GM21390 (cell line): ENCODE measurements at regions not wholly inside any gene's neighbourhood (a gene's known extent, or its start where the extent isn't known, plus 50 kb on each side); places are given as distances from the start of the nearest gene placed in this dataset.
"Not testable (repeated sequence)": the region's sequence is repeated elsewhere in the genome, so short reads cannot be mapped to it uniquely, and the experiment has no call there.

Experiments used
- ATAC-seq: cut with Tn5 transposase; IDR thresholded peaks from one replicate; pipeline ENCODE4 v1.9.1; 2021; ENCODE audit not compliant: unreplicated experiment

DNA sequence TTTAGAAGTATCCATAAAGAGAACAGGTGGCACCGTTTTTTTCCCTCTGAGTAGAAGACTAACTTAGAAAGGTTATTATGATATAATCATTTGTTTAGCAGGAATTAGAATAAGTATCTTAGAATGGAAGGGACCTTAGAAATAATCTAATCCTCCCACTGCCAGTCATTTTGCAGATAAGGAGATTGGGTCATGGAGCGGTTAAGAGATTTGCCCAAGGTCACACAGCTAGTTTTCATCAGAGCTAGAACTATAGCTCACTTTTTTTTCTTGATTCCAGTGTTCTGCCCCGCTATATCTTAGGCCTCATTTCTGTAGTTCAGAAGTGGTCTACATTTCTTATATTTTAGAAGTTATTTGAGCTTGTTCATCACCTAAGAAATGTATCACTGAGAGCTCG is 139.6 kb downstream of the PRL start:
- ATAC-seq, result no peak

DNA sequence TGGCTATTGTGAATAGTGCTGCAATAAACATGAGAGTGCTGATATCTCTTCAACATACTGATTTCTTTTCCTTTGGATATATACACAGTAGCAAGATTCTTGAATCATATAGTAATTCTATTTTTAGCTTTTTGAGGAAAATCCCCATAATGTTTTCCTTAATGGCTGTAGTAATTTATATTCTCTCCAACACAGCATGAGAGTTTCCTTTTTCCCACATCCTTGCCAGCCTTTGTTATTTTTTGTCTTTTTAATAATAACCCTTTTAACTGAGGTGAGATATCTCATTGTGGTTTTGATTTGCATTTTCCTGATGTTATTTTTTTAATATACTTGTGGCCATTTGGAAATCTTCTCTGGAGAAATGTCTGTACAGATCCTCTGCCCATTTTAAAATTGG is 132.6 kb downstream of the PRL start:
- no peak for ATAC-seq

DNA sequence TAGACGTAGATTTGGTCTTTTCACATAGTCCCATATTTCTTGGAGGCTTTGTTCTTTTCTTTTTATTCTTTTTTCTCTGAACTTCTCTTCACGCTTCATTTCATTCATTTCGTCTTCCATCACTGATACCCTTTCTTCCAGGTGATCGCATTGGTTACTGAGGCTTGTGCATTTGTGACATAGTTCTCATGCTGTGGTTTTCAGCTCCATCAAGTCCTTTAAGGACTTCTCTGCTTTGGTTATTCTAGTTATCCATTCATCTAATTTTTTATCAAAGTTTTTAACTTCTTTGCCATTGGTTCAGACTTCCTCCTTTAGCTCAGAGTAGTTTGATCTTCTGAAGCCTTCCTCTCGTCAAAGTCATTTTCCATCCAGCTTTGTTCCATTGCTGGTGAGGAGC is 125.8 kb downstream of the PRL start:
- not testable (repeated sequence) for ATAC-seq

DNA sequence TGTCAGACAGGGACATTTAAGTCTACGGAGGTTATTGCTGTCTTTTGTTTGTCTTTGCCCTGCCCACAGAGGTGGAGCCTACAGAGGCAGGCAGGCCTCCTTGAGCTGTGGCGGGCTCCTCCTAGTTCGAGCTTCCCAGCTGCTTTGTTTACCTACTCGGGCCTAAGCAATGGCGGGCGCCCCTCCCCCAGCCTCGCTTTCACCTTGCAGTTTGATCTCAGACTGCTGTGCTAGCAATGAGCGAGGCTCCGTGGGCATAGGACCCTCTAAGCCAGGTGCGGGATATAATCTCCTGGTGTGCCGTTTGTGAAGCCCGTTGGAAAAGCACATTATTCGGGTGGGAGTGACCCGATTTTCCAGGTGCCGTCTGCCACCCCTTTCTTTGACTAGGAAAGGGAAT is 125.0 kb downstream of the PRL start:
- not testable (repeated sequence) for ATAC-seq

DNA sequence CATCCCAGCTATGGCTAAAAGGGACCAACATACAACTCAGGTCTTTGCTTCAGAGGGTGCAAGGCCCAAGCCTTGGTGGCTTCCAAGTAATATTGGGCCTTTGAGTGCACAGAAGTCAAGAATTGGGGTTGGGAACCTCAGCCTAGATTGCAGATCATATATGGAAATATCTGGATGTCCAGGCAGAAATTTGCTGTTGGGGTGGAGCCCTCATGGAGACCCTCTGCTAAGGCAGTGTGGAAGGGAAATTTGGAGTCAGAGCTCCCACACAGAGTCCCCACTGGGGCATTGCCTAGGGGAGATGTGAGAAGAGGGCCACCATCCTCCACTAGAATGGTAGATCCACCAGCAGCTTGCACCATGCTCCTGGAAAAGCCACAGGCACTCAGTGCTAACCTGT is 123.5 kb downstream of the PRL start:
- no peak for ATAC-seq

DNA sequence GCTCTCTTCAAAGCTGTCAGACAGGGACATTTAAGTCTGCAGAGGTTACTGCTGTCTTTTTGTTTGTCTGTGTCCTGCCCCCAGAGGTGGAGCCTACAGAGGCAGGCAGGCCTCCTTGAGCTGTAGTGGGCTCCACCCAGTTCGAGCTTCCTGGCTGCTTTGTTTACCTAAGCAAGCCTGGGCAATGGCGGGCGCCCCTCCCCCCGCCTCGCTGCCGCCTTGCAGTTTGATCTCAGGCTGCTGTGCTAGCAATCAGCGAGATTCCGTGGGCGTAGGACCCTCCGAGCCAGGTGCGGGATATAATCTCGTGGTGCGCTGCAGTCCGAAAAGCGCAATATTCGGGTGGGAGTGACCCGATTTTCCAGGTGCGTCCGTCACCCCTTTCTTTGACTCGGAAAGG is 116.6 kb downstream of the PRL start:
- ATAC-seq, result not testable (repeated sequence)

DNA sequence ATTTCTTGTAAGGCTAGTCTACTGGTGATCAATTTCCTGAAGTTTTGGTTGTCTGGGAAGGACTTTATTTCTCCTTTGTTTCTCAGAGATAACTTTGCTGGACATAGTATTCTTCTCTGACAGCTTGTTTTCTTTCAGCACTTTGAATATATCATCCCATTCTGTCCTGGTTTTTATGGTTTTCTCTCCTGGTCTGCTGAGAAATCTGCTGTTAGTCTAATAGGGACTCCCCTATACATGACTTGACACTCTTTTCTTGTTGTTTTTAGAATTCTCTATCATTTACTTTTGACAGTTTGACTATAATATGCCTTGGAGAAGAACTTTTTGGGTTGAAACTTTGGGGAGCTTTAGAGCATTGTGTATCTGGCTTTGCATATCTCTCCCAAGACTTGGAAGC is 112.5 kb downstream of the PRL start:
- no peak for ATAC-seq

DNA sequence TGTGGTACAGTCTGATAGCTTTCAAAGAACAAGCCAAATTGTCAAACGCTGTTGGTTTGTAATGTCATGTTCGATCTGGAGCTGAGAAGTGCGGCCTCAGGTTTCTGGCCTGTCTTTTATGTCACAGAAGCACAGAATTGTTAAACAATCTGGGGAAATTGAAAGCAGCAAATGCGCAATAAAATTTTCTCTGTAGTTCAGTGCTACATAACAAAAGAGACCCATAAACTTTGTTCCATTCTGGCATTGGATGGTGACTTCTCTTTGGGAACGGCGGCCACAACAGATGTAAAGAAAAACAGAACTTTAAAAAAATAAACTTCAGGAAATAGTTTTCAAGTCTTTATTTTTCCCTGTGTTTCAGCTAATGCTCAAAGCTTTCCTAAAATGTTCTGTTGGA is 106.9 kb downstream of the PRL start:
- no peak for ATAC-seq

DNA sequence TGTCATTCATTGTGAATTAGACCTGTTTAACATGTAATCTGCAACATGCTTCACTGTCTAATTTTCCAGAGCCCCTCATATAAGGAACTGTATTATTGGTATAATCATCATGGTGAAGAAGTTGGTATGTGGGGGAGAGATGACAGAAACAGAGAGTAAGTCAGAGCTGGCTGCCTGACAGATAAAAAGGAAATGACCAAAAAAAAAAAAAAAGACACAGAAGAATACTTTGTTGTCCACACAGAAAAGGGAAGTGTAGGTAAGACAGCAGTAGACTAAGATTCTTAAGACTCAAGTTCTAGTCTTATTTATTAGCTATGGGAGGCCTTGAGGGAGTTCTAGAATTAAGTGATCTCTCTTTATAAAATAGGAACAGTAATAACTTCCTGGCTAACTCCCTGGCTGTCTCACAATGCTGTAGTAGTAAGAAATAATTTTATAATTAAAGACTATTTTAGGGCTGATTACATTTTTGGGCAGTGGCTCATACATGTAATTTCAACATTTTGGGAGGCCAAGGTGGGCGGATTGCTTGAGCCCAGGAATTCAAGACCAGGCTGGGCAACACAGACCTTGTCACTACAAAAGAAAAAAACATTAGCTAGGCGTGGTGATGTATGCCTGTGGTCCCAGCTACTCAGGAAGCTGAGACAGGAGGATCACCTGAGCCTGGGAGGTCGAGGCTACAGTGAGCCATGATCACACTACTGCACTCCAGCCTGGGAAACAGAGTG is 102.5 kb downstream of the PRL start:
- ATAC-seq, result no peak

DNA sequence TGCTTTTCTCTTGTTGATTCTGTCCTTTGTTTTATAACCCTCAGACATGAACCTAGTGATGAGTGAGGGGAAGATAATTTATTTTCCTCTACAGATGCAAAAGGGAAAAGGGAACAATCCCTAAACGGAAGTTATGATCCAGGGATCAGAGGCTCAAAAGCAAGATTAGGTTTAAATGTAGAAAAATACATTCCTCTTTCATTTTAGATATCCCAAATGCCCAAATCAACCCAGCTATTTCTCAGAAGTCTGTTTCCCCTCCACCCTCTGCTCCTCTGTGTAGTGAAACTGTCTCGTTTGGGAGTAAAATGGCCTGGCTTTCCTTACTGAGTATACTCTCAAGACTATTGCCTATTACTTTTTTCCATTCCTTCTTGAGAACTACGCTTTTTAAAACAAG is 97.1 kb downstream of the PRL start:
- no peak for ATAC-seq

DNA sequence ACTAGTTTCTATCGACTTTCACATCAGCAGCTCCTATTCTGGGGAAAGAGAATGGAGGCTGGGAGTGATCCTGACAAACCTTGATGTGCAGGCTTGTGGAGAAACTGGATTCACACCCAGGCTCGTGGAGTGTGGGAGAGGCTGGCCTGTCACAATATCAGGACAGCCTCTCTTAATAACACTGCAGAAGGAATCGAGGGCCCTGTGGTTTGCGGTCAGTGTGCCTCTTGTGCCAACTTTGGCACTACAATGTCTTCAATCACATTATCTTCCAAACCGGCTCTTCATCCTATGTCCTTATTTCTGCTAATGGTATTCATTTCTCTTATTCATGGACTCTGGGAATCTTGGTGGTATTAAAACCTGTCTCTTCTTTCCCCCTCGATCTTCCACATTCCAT is 92.7 kb downstream of the PRL start:
- no peak for ATAC-seq

DNA sequence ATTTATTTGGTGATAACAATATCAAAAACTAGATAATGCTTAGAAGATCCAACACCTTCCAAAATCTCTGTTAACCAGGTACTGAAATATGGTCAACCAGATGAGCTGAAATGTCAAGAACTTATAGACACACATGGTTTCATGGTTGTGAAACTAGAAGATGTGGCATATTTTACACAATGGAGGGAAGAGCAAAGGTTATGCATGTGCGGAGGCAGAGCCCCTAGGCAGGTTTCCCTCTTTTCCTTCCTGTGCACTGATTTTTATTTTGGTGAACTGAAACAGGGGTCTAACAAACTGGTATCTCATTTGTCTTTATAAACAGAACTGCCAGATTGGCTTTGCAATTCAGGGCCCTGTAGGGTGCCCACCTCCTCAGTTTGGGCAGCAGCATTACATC is 91.6 kb downstream of the PRL start:
- ATAC-seq, result no peak

DNA sequence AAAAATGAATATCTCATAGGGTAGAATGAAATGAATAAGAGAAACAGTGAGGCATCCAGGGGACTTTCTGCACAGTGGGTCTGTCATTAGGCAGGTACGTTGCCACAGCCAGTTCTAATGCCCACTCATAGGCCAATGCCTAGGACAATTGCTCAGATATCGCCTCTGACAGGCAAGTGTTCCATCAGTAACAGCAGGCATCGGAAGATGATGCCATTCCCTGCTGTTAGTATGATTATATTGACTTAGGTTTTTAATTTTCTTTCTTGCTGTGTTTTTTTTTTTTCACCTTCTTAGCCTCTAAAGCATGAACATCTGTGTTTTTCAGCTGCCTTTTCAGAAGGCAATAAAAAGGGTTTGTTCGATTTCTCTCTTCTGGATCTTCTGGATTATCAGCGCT is 90.7 kb downstream of the PRL start:
- ATAC-seq, result no peak

DNA sequence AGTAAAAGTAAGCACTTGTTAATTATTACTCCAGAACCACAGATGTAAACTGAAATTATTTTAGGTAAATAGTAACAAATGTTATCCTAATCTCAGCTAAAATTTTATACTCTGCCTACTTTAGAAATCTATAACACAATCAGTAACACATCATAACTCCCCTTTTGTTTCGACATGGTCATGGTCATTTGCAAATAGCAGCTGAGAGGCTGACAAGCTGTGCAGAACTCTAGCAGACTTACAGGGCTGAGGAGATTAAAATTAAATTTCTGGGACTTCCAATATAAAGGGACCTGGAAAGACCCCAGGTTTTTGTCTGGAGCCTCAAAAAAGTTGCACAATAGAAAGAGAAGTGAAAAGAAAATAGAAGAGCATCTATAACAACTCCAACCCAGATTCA is 88.8 kb downstream of the PRL start:
- ATAC-seq, result no peak

DNA sequence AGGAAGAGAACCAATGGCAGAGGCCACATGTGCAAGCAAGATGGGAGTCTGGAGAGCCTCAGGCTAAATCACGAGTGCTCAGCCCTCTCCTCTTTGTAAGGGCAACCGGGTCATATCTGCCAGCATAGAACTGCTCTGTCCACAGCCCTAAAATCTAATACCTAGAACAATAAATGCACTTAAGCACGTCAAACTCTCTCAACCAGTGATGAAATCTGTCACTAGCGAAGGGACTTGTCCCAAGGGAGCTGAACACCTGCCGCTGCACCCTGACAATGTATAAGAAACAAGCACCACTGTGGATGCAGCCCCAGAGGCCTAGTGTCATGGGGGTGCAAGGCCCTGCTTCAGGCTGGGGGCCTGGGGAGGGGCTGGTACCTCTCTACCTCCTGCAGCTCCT is 82.5 kb downstream of the PRL start:
- no peak for ATAC-seq

DNA sequence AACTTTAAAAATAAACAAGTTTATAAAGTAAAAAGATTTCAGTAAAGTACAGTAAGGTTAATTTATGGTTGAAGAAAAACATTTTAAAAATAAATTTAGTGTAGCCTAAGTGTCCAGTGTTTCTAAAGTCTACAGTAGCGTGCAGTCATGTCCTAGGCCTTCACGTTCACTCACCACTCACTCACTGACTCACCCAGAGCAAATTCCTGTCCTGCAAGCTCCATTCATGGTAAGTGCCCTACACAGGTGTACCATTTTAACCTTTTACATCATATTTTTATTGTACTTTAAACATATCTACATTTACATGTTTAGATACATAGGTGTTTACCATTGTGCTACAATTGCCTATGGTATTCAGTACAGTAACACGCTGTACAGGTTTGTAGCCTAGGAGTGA is 81.4 kb downstream of the PRL start:
- ATAC-seq, result not testable (repeated sequence)

DNA sequence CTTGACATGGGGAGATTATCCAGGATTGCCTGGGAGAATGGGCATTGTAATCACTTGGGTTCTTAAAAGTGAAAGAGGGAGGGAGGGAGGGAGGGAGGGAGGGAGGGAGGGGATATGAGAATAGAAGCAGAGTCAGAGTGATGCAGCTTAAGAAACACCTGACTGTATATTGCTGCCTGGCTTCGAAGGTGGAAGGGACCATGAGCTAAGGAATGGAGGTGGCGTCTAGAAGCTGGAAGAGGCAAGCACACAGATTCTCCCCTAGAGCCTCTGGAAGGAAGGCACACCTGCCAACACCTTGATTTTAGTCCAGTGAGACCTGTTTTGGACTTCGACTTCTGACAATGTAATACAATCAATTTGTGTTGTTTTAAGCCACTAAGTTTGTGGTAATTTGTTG is 78.4 kb downstream of the PRL start:
- no peak for ATAC-seq

DNA sequence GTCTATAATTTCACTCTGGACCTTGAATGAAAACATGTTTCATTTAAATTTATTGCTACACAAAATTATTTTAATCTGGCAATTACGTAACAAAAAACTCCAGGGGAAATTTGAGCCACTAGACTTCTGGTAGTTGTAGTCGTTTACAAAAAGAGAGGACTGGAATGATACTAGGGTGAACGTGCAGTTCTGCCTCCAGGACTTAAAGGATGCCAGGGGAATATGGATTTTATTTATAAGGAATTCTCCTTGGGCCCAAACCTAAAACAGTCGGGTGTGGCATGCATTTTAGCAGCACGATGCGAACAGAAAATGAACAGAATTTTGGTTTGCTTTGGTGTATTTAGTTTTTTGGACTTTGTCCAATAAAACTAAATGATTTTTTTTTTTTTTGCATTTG is 76.9 kb downstream of the PRL start:
- no peak for ATAC-seq

DNA sequence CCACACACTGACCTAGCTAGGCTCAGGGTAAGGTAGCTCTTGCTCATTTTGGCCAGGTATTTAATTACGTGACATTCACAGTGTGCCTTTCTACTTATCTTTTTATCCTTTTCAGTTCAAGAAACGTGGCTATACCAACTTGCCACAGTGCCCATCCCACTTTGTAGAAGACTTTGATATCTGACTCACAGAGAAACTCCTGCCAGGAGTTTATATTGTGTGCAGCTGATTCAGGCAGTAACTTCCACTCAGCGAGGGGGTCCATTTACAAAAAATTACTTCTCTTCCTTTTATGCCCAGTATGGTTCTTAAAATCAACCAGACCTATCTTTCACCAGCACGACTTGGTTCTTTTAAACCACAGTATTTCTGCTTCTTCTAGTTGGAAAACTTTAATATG is 75.6 kb downstream of the PRL start:
- ATAC-seq, result no peak

DNA sequence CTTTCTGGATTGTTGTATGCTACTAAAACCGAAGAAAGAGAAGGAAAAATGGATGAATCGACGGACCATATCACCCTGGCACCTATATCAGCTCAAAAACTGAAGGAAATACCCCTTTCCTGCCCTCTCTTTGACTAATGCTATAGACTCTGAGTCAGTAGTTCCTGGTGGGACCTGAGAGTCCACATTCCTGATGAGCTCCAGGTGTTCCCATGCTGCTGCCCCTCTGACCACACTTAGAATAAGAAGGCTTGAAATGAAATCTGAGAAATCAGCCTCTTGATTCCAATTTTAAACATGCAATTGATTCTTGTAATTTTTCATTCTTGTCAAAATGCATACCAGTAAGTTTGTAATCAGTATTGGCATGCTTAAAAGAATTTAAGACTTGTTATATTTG is 75.2 kb downstream of the PRL start:
- no peak for ATAC-seq

DNA sequence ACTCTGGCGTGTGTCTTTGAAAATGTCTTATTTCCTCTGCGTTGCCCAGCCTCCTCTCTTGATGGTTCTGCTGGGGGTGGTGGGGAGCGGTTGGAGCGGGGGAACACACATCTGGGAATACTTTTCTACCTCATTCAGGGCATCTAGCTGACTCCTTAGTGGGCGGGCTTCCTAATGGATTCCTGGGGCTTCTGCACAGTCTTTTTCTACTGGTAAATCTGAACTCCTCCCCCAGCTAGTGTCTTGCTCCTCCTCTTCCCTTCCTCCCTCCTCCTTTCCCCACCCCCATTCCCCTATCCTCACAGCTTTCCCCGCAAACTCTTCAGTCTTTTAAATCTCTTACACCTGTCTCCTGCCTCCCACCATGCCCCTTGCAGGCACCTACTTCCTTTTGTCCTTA is 74.4 kb downstream of the PRL start:
- ATAC-seq, result no peak

DNA sequence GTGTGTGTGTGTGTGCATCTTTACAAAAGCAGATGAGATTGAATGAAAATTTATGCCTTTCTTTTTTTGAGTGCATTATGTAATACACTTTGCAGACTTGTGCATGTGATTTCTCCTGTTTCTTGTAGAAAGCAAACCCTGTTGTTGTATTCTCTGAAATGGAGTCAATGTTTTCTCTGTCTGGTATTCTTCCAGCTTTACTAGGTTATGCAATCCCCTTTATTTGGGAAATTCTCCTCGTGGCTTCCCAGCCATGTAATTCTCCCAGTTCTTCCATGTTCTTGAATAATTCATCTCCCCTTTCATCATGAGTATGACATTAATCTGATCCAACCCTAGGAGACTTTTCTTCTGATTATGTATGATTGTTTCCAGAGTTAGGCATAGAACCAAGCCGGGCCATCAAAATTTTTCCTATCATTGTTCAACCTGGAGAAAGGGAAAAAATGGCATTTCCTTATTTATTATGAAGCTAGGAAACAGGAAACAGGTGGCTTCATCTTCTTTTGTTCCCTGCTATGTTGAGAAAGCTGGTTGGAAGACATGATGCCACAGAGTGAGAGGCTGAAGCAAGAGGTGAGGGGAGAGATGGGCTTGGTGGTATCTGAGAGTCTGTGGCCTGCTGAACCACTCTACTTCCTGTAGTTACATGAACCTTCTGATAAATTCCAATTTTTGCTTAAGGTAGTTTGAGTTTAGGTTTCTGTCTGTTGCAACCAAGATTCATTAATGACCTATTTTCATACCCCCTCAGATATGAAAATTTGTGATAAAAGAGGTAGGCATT is 68.8 kb downstream of the PRL start:
- no peak for ATAC-seq

DNA sequence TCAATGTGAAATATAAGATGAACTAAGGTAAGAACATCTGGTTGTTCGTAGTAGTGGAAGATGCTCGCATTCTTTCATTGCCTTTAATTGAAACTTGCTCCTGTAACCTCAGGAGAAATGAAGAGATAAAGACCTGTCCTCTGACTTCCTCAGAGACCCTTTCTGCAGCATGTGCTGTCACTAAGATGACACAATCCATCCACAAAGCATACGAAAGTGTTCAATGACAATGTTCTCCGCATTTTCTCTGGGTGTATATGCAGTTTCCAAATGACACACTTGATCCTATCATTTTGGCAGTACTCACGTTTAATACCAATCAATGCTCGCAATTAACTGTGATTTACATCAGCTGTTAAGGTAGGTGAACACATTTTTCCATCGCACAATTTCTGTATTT is 65.8 kb downstream of the PRL start:
- ATAC-seq, result no peak
